PC-3 (cell line): ENCODE measurements at regions not wholly inside any gene's neighbourhood (a gene's known extent, or its start where the extent isn't known, plus 50 kb on each side); places are given as distances from the start of the nearest gene placed in this dataset.

ENCODE experiments used
- ATAC-seq: fragments of 200-7000 bp; cut with Tn5 transposase; 2 replicates; pipeline ENCODE4 v1.9.1; 2020; ENCODE audit warnings: mild to moderate bottlenecking, moderate library complexity
- BruUV-seq: library from RNA; stranded (reverse); fragments of 400-500 nt; replicated peaks from 2 replicates; lab custom pipeline; 2021; lab: Mats Ljungman, UMichigan
- CTCF ChIA-PET: fragments of 300-600 bp; sonication (Branson Sonifier 250); formaldehyde crosslinking; loops from one replicate; lab custom pipeline; 2022; ENCODE audit warnings: antibody characterized with exemption; lab: Charles Lee
- POLR2A ChIA-PET: fragments of 300-600 bp; sonication (Branson Sonifier 250); formaldehyde crosslinking; loops from one replicate; lab custom pipeline; 2022; ENCODE audit warnings: antibody characterized with exemption; ENCODE audit not compliant: unreplicated experiment; lab: Charles Lee
- DNase-seq: peaks from one replicate; pipeline ENCODE4 v3.0.0-alpha.2; 2015
- H2AFZ ChIP-seq: fragments of 300-600 bp; sonication (generic); 2 replicates; pipeline ENCODE4 v1.6.0; 2016; ENCODE audit warnings: antibody characterized with exemption, low read length
- H3F3A ChIP-seq: fragments of 300-600 bp; sonication (generic); one replicate; pipeline ENCODE4 v1.6.0; 2017; ENCODE audit warnings: antibody characterized with exemption, low read length, control low read depth, mild to moderate bottlenecking; ENCODE audit not compliant: unreplicated experiment
- H3K27ac ChIP-seq: fragments of 300-600 bp; sonication (generic); 2 replicates; pipeline ENCODE4 v1.5.1; 2016; ENCODE audit warnings: mild to moderate bottlenecking, low read length
- H3K27me3 ChIP-seq: fragments of 300-600 bp; sonication (generic); 2 replicates; pipeline ENCODE4 v1.6.1; 2016; ENCODE audit warnings: low read length, mixed read lengths
- H3K36me3 ChIP-seq: fragments of 300-600 bp; sonication (generic); 2 replicates; pipeline ENCODE4 v1.6.1; 2016; ENCODE audit warnings: low read depth, mixed run types, low read length, mixed read lengths
- H3K4me1 ChIP-seq: fragments of 300-600 bp; sonication (generic); 2 replicates; pipeline ENCODE4 v1.5.1; 2016; ENCODE audit warnings: low read length; ENCODE audit not compliant: insufficient read depth
- H3K4me2 ChIP-seq: fragments of 300-600 bp; sonication (generic); 2 replicates; pipeline ENCODE4 v1.6.0; 2016; ENCODE audit warnings: low read length
- H3K4me3 ChIP-seq: fragments of 300-600 bp; sonication (generic); 2 replicates; pipeline ENCODE4 v1.5.1; 2016; ENCODE audit warnings: mild to moderate bottlenecking, low read length, mixed read lengths
- H3K79me2 ChIP-seq: fragments of 300-600 bp; sonication (generic); 2 replicates; pipeline ENCODE4 v1.6.1; 2017; ENCODE audit warnings: low read length, mixed read lengths
- H3K9ac ChIP-seq: fragments of 300-600 bp; sonication (generic); 2 replicates; pipeline ENCODE4 v1.6.0; 2016; ENCODE audit warnings: mild to moderate bottlenecking, low read length
- H3K9me2 ChIP-seq: fragments of 300-600 bp; sonication (generic); replicated peaks from 2 replicates; pipeline ENCODE4 v1.6.1; 2016; ENCODE audit warnings: mixed run types, low read length, mixed read lengths
- H3K9me3 ChIP-seq: fragments of 300-600 bp; sonication (generic); 2 replicates; pipeline ENCODE4 v1.6.1; 2016; ENCODE audit warnings: low read length, mixed read lengths
- H4K20me1 ChIP-seq: fragments of 300-600 bp; sonication (generic); 2 replicates; pipeline ENCODE4 v1.6.1; 2016; ENCODE audit warnings: low read length, mixed read lengths
- EZH2 ChIP-seq: fragments of 300-600 bp; sonication (generic); IDR thresholded peaks from one replicate; pipeline ENCODE4 v1.6.1; 2017; ENCODE audit warnings: antibody characterized with exemption, mild to moderate bottlenecking, low read length; ENCODE audit not compliant: unreplicated experiment
- EZH2phosphoT487 ChIP-seq: fragments of 300-600 bp; sonication (generic); IDR thresholded peaks from 2 replicates; pipeline ENCODE4 v1.6.1; 2018; ENCODE audit warnings: mild to moderate bottlenecking, antibody characterized with exemption, low read length, borderline replicate concordance
- intact Hi-C: fragments of 100-400 bp; cut with micrococcal nuclease; formaldehyde crosslinking; loops from 2 replicates; pipeline ENCODE4 v1.9.0; 2023
- TF ChIP-seq, protein P1 (sequence below): fragments of 300-600 bp; sonication (generic); conservative IDR thresholded peaks from 2 replicates; pipeline ENCODE4 v1.5.1; 2017; ENCODE audit warnings: antibody characterized with exemption, low read depth, mild to moderate bottlenecking, low read length

GRCh38 chr20:11585752-11586352, 331.8 kb upstream of the BTBD3 start:
- Histone ChIP-seq H3K9me3 (no peaks in the 10 kb centered on the region), H3K4me2 (no peak overlapping the region), H3K27ac (no peak overlapping the region), H3K36me3 (no peaks in the 10 kb centered on the region), H4K20me1 (no peaks in the 10 kb centered on the region), H3K4me3 (no peak overlapping the region), H3K79me2 (no peaks in the 10 kb centered on the region), H2AFZ (no peak overlapping the region), H3F3A (no peaks in the 10 kb centered on the region), H3K9ac (no peak overlapping the region), H3K4me1 (no peaks in the 10 kb centered on the region; the same call in 1 of the 2 replicates), H3K9me2 (no peaks in the 10 kb centered on the region), H3K27me3 (peaks cover 44% of the 10 kb centered on the region; the same call in 1 of the 2 replicates)
- intact Hi-C loops, result no loop called here
- BruUV-seq, result no TSS peak
- CTCF ChIA-PET, result no interaction called here
- TF ChIP-seq, protein P1, sequence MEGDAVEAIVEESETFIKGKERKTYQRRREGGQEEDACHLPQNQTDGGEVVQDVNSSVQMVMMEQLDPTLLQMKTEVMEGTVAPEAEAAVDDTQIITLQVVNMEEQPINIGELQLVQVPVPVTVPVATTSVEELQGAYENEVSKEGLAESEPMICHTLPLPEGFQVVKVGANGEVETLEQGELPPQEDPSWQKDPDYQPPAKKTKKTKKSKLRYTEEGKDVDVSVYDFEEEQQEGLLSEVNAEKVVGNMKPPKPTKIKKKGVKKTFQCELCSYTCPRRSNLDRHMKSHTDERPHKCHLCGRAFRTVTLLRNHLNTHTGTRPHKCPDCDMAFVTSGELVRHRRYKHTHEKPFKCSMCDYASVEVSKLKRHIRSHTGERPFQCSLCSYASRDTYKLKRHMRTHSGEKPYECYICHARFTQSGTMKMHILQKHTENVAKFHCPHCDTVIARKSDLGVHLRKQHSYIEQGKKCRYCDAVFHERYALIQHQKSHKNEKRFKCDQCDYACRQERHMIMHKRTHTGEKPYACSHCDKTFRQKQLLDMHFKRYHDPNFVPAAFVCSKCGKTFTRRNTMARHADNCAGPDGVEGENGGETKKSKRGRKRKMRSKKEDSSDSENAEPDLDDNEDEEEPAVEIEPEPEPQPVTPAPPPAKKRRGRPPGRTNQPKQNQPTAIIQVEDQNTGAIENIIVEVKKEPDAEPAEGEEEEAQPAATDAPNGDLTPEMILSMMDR, result peak; percentile 65
- TF ChIP-seq EZH2phosphoT487, result no peak
- DNase-seq (peak; percentile 67), ATAC-seq (peak; percentile 56; the same call in 1 of the 2 replicates)
- POLR2A ChIA-PET, result no interaction called here

DNA sequence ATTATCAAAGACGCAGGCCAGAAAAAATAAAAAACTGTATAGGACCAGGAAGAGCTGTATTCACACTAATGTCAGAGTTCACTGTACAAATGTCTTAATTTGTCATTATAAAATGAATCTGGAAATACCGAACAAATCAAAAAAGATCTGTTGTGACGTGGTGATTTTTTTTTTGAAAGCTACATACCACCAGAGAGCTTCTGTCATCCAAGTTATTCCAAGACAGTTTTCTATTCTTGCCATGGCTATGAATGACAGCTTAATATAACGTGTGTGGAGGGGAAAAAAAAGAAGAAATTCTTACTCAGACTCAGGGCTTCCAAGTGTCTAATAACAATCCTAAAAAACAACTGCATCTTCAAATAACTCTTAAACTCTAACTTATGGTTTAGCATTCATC, 328.8 kb upstream of the BTBD3 start:
- peaks cover 17% of the 10 kb centered on the region; the same call in 1 of the 2 replicates for H3K27me3 ChIP-seq
- DNase-seq (no peak), ATAC-seq (no peak)
- H3F3A ChIP-seq, result no peaks in the 10 kb centered on the region
- H4K20me1 ChIP-seq, result no peaks in the 10 kb centered on the region
- POLR2A ChIA-PET, result no interaction called here
- H3K27ac ChIP-seq, result no peak overlapping the region
- H3K4me2 ChIP-seq, result no peak overlapping the region
- TF ChIP-seq, protein P1, result no peak
- no peak for TF ChIP-seq EZH2phosphoT487
- TF ChIP-seq EZH2, result no peak
- intact Hi-C loops, result no loop called here
- no TSS peak for BruUV-seq
- no peaks in the 10 kb centered on the region for H3K36me3 ChIP-seq
- CTCF ChIA-PET, result no interaction called here
- no peak overlapping the region for H3K4me3 ChIP-seq
- no peaks in the 10 kb centered on the region for H3K4me1 ChIP-seq
- 0 out of 2 replicates have a peak, but pooled peaks cover 6% of the 10 kb centered on the region for H3K9me3 ChIP-seq
- H3K9me2 ChIP-seq, result no peaks in the 10 kb centered on the region
- no peak overlapping the region for H2AFZ ChIP-seq
- H3K9ac ChIP-seq, result no peak overlapping the region
- H3K79me2 ChIP-seq, result no peaks in the 10 kb centered on the region

DNA sequence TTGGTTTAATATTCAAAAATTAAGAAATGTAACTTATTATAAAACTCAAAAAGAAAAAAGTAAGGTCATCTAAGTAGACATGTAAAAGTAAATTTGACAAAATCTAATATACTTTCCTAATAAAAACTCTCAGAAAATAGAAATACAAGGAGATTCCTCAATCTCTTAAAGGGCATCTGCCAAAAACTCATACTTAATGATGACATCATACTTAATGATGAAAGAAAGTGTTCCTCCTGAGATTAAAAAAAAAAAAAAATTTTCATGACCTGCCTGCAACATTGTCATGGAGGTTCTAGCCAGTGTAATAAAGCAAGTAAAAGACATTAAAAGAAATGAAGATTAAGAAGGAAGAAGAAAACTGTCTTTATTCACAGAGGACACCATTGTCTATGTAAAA, 325.7 kb upstream of the BTBD3 start:
- Histone ChIP-seq H3K27ac (no peak overlapping the region), H3K36me3 (no peaks in the 10 kb centered on the region), H3K4me3 (no peak overlapping the region), H3K27me3 (peaks cover 29% of the 10 kb centered on the region), H3K4me2 (no peak overlapping the region), H3K4me1 (no peaks in the 10 kb centered on the region), H3F3A (no peaks in the 10 kb centered on the region), H4K20me1 (no peaks in the 10 kb centered on the region), H2AFZ (no peak overlapping the region), H3K9me3 (0 out of 2 replicates have a peak, but pooled peaks cover 6% of the 10 kb centered on the region), H3K79me2 (no peaks in the 10 kb centered on the region), H3K9me2 (no peaks in the 10 kb centered on the region), H3K9ac (no peak overlapping the region)
- TF ChIP-seq EZH2phosphoT487 (no peak), EZH2 (no peak)
- TF ChIP-seq, protein P1, result no peak
- intact Hi-C loops, result no loop called here
- DNase-seq (no peak), ATAC-seq (no peak)
- BruUV-seq, result no TSS peak
- ChIA-PET CTCF (no interaction called here), POLR2A (no interaction called here)
